DOHH2 (cell line): ENCODE measurements at regions not wholly inside any gene's neighbourhood (a gene's known extent, or its start where the extent isn't known, plus 50 kb on each side); places are given as distances from the start of the nearest gene placed in this dataset.
"Not testable (repeated sequence)": the region's sequence is repeated elsewhere in the genome, so short reads cannot be mapped to it uniquely, and the experiment has no call there.

ENCODE experiments used
- H3F3A ChIP-seq: fragments of 200-600 bp; sonication (generic), shearing (Covaris generic); 2 replicates; pipeline ENCODE4 v1.6.0; 2016; ENCODE audit warnings: antibody characterized with exemption, mild to moderate bottlenecking; ENCODE audit not compliant: control insufficient read depth, insufficient read depth
- H3K27ac ChIP-seq: fragments of 200-600 bp; sonication (generic); 2 replicates; pipeline ENCODE4 v1.5.1; 2014; ENCODE audit warnings: low read depth, mild to moderate bottlenecking, low read length, moderate library complexity
- H3K27me3 ChIP-seq: fragments of 200-600 bp; sonication (generic); 2 replicates; pipeline ENCODE4 v1.6.1; 2014; ENCODE audit warnings: mild to moderate bottlenecking, low read length, mixed read lengths; ENCODE audit not compliant: control insufficient read depth
- H3K36me3 ChIP-seq: fragments of 200-600 bp; sonication (generic); 2 replicates; pipeline ENCODE4 v1.6.1; 2014; ENCODE audit warnings: mild to moderate bottlenecking, low read length, moderate library complexity, mixed read lengths; ENCODE audit not compliant: control insufficient read depth
- H3K4me1 ChIP-seq: fragments of 200-600 bp; sonication (generic); 2 replicates; pipeline ENCODE4 v1.6.1; 2014; ENCODE audit warnings: mild to moderate bottlenecking, low read length, mixed read lengths; ENCODE audit not compliant: control insufficient read depth
- H3K4me2 ChIP-seq: fragments of 200-600 bp; sonication (generic); 2 replicates; pipeline ENCODE4 v1.6.0; 2014; ENCODE audit warnings: mild to moderate bottlenecking, low read length, moderate library complexity
- H3K4me3 ChIP-seq: fragments of 200-600 bp; sonication (generic); 2 replicates; pipeline ENCODE4 v1.5.1; 2014; ENCODE audit warnings: mild to moderate bottlenecking, low read length, mixed read lengths
- H3K79me2 ChIP-seq: fragments of 200-600 bp; sonication (generic); 2 replicates; pipeline ENCODE4 v1.6.1; 2014; ENCODE audit warnings: mild to moderate bottlenecking, low read length, mixed read lengths; ENCODE audit not compliant: control insufficient read depth
- H3K9me2 ChIP-seq: fragments of 200-600 bp; sonication (generic); replicated peaks from 2 replicates; pipeline ENCODE4 v1.6.1; 2014; ENCODE audit warnings: mild to moderate bottlenecking, low read length, mixed read lengths; ENCODE audit not compliant: control insufficient read depth
- H3K9me3 ChIP-seq: fragments of 200-600 bp; sonication (generic); 2 replicates; pipeline ENCODE4 v1.6.1; 2014; ENCODE audit warnings: antibody characterized with exemption, low read length, mixed read lengths; ENCODE audit not compliant: control insufficient read depth, insufficient read depth
- H4K20me1 ChIP-seq: fragments of 200-600 bp; sonication (generic); 2 replicates; pipeline ENCODE4 v1.6.0; 2014; ENCODE audit warnings: low read depth, mild to moderate bottlenecking, antibody characterized with exemption, low read length, moderate library complexity; ENCODE audit not compliant: control insufficient read depth, insufficient read depth
- CTCF ChIP-seq: fragments of 200-600 bp; sonication (generic); IDR thresholded peaks from one replicate; pipeline ENCODE4 v1.5.1; 2014; ENCODE audit warnings: antibody characterized with exemption, mild to moderate bottlenecking, low read depth, low read length; ENCODE audit not compliant: poor library complexity, severe bottlenecking
- EZH2phosphoT487 ChIP-seq: fragments of 200-600 bp; sonication (generic); IDR thresholded peaks from 2 replicates; pipeline ENCODE4 v1.6.1; 2017; ENCODE audit warnings: borderline replicate concordance, mild to moderate bottlenecking, antibody characterized with exemption, low read length, moderate library complexity, mixed read lengths

- Histone ChIP-seq H3K4me2 (no peak overlapping the region), H3K9me2 (no peaks in the 10 kb centered on the region), H3K9me3 (no peaks in the 10 kb centered on the region), H3K27me3 (no peaks in the 10 kb centered on the region), H3K4me1 (no peaks in the 10 kb centered on the region), H4K20me1 (no peaks in the 10 kb centered on the region), H3F3A (no peaks in the 10 kb centered on the region), H3K27ac (no peak overlapping the region), H3K4me3 (no peak overlapping the region), H3K79me2 (no peaks in the 10 kb centered on the region), H3K36me3 (no peaks in the 10 kb centered on the region)
- TF ChIP-seq EZH2phosphoT487 = no peak
- no peak for TF ChIP-seq CTCF
Observed at GRCh38 chrX:138240266-138240665, 471.3 kb downstream of the FGF13 start.

GRCh38 chrX:138254001-138254400 lies 457.5 kb downstream of the FGF13 start:
- no peak for TF ChIP-seq CTCF
- TF ChIP-seq EZH2phosphoT487 = no peak
- Histone ChIP-seq H3K9me3 (no peaks in the 10 kb centered on the region), H3K27me3 (no peaks in the 10 kb centered on the region), H3K27ac (no peak overlapping the region), H3K4me1 (no peaks in the 10 kb centered on the region), H4K20me1 (no peaks in the 10 kb centered on the region), H3K9me2 (no peaks in the 10 kb centered on the region), H3K4me3 (no peak overlapping the region), H3K79me2 (no peaks in the 10 kb centered on the region), H3K4me2 (no peak overlapping the region), H3K36me3 (no peaks in the 10 kb centered on the region), H3F3A (no peaks in the 10 kb centered on the region)

GRCh38 chrX:138255373-138255772 lies 456.1 kb downstream of the FGF13 start:
- TF ChIP-seq EZH2phosphoT487 = no peak
- no peak for TF ChIP-seq CTCF
- H3K9me3 ChIP-seq = no peaks in the 10 kb centered on the region
- no peaks in the 10 kb centered on the region for H3F3A ChIP-seq
- H3K4me1 ChIP-seq = no peaks in the 10 kb centered on the region
- H3K27ac ChIP-seq = no peak overlapping the region
- H3K36me3 ChIP-seq = no peaks in the 10 kb centered on the region
- H3K79me2 ChIP-seq = no peaks in the 10 kb centered on the region
- no peaks in the 10 kb centered on the region for H4K20me1 ChIP-seq
- H3K27me3 ChIP-seq = no peaks in the 10 kb centered on the region
- no peak overlapping the region for H3K4me2 ChIP-seq
- no peak overlapping the region for H3K4me3 ChIP-seq
- no peaks in the 10 kb centered on the region for H3K9me2 ChIP-seq

- not testable (repeated sequence) for H4K20me1 ChIP-seq, H3K27me3 ChIP-seq, H3K9me3 ChIP-seq, H3K27ac ChIP-seq, H3K9me2 ChIP-seq, H3K4me2 ChIP-seq, H3K4me1 ChIP-seq, H3K79me2 ChIP-seq, H3K4me3 ChIP-seq, H3F3A ChIP-seq, H3K36me3 ChIP-seq
Observed at GRCh38 chrX:138264095-138264494, 447.4 kb downstream of the FGF13 start.
